Fibroblast of pulmonary artery (primary cell): ENCODE measurements at regions not wholly inside any gene's neighbourhood (a gene's known extent, or its start where the extent isn't known, plus 50 kb on each side); places are given as distances from the start of the nearest gene placed in this dataset.
"Not testable (repeated sequence)": the region's sequence is repeated elsewhere in the genome, so short reads cannot be mapped to it uniquely, and the experiment has no call there.

Experiments used
- DNase-seq: peaks from one replicate; pipeline ENCODE4 v3.0.0-alpha.2; 2010; ENCODE audit warnings: low read depth
- H3K4me3 ChIP-seq: replicated peaks from 2 replicates; pipeline ENCODE4 v1.5.1; 2011; ENCODE audit warnings: low read depth, mild to moderate bottlenecking, control low read depth, low read length, moderate library complexity
- TF ChIP-seq, protein P1 (sequence below): IDR thresholded peaks from 2 replicates; pipeline ENCODE4 v1.5.1; 2011; ENCODE audit warnings: mild to moderate bottlenecking, control low read depth, low read length, inconsistent platforms; ENCODE audit errors: missing control alignments

- TF ChIP-seq, protein P1, sequence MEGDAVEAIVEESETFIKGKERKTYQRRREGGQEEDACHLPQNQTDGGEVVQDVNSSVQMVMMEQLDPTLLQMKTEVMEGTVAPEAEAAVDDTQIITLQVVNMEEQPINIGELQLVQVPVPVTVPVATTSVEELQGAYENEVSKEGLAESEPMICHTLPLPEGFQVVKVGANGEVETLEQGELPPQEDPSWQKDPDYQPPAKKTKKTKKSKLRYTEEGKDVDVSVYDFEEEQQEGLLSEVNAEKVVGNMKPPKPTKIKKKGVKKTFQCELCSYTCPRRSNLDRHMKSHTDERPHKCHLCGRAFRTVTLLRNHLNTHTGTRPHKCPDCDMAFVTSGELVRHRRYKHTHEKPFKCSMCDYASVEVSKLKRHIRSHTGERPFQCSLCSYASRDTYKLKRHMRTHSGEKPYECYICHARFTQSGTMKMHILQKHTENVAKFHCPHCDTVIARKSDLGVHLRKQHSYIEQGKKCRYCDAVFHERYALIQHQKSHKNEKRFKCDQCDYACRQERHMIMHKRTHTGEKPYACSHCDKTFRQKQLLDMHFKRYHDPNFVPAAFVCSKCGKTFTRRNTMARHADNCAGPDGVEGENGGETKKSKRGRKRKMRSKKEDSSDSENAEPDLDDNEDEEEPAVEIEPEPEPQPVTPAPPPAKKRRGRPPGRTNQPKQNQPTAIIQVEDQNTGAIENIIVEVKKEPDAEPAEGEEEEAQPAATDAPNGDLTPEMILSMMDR = no peak
- H3K4me3 ChIP-seq = no peak overlapping the region
- peak; percentile 3 for DNase-seq
These were observed 1089.8 kb downstream of the FAT4 start for GRCh38 chr4:126404549-126404948.

DNA sequence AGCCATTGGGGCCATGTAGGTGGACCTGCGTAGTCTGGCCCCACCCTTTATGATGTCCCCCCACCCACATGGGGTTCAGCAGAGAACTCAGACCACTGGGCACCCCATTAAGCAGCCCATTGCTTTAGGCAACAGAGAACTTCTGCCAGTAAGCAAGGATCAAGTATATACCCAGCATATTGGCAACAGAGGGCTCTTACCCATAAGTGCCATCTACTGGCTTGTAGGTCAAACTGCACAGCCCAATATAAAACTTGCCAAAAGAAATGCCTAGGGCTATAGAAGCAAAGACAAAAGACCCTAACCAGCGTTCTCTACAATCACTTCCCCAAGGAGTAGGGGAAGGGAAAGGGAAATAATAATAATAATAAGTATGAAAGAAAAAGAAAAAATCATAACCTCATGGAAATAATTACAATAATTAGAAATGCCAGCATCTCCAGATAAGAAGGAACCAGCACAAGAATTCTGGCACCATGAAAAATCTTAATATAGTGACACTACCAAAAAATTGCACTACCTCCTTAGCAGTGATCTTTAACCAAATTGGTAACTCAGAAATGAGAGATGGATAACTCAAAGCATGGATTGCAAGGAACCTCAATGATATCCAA lies 1090.7 kb downstream of the FAT4 start:
- no peak overlapping the region for H3K4me3 ChIP-seq
- TF ChIP-seq, protein P1 = peak; percentile 74
- peak; percentile 64 for DNase-seq

- TF ChIP-seq, protein P1 = no peak
- H3K4me3 ChIP-seq = no peak overlapping the region
These were observed 1095.0 kb downstream of the FAT4 start for GRCh38 chr4:126409746-126410145.

GRCh38 chr4:126411047-126411446 lies 1096.3 kb downstream of the FAT4 start:
- no peak for DNase-seq
- TF ChIP-seq, protein P1 = no peak
- no peak overlapping the region for H3K4me3 ChIP-seq

More at GRCh38 chr4:126409746-126410145, 1095.0 kb downstream of the FAT4 start:
- DNase-seq = no peak

GRCh38 chr4:126412310-126412709 lies 1097.6 kb downstream of the FAT4 start:
- DNase-seq, H3K4me3 ChIP-seq: not testable (repeated sequence)

DNA sequence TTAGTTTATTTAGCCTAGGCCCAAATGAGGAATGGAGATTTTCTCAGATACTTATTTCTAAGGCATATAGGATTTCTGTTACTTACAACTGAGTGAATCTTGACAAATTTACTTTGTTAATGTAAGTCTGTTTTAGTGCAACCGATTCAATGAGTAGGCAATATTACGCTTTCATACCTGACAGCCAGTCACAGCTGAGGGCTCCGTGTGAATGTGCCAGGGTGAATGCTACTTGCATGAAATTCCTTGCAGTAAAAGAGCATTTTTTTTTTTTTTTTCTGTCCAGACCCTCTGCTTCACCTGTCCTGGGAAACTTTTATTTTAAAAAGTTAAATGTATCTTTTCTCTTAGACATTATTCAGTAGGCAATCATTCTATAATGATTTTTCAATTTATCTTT lies 1100.0 kb downstream of the FAT4 start:
- TF ChIP-seq, protein P1 = no peak
- no peak for DNase-seq
- no peak overlapping the region for H3K4me3 ChIP-seq

DNA sequence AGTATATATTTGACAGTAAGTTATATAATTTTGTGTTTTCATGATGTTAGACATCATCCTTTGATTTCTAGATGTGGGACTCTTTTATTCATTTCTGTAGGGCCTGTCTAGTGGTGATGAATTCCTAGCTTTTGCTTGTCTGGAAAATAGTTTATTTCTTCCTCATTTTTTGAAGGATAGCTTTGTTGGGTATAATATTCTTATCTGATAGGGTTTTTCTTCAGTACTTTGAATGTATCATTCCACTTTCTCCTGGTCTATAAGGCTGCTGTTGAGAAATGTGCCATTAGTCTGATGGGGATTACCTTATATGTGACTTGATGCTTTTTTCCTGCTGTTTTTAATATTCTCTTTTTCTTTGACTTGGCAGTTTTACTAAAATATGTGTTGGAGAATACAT lies 1104.5 kb downstream of the FAT4 start:
- TF ChIP-seq, protein P1 = no peak
- no peak overlapping the region for H3K4me3 ChIP-seq
- DNase-seq = no peak
